HepG2 (cell line): ENCODE measurements at regions not wholly inside any gene's neighbourhood (a gene's known extent, or its start where the extent isn't known, plus 50 kb on each side); places are given as distances from the start of the nearest gene placed in this dataset.

ENCODE experiments used
- ATAC-seq: fragments of 200-7000 bp; cut with Tn5 transposase; 3 replicates; pipeline ENCODE4 v1.9.1; 2020; ENCODE audit warnings: mild to moderate bottlenecking, moderate library complexity
- BruUV-seq: library from RNA; stranded (reverse); fragments of 400-500 nt; replicated peaks from 2 replicates; lab custom pipeline; 2021; lab: Mats Ljungman, UMichigan
- CTCF ChIA-PET: fragments of 300-600 bp; formaldehyde crosslinking; extraction: SDS; loops from one replicate; lab custom pipeline; 2021; ENCODE audit warnings: low total read pairs, inconsistent platforms, low intra/inter-chr PET ratio; lab: Yijun Ruan, JAX
- POLR2A ChIA-PET: fragments of 350-600 bp; sonication (Branson Sonifier 250); formaldehyde crosslinking; loops from one replicate; lab custom pipeline; 2020; ENCODE audit warnings: antibody characterized with exemption, inconsistent platforms; lab: Yijun Ruan, JAX
- DNase-seq: peaks from one replicate; pipeline ENCODE4 v3.0.0-alpha.2; 2015; ENCODE audit warnings: low spot score
- FAIRE-seq: peaks from 3 replicates; lab custom pipeline; 2011; peaks lifted over from hg19 to GRCh38; lab: Jason Lieb, UNC
- H2AFZ ChIP-seq: one replicate; pipeline ENCODE4 v1.6.1; 2011; ENCODE audit warnings: low read length, inconsistent platforms
- H3K27ac ChIP-seq: fragments of 300-600 bp; 3 replicates; pipeline ENCODE4 v1.8.0; 2011; ENCODE audit warnings: mixed run types, mild to moderate bottlenecking, mixed read lengths, low read length, inconsistent platforms; ENCODE audit not compliant: insufficient read depth; ENCODE audit errors: extremely low read length
- H3K27me3 ChIP-seq, 2 experiments: fragments of 200-600 bp in 1 of 2; 2 replicates in 1 of 2; 3 replicates in 1 of 2; pipeline versions ENCODE4 v1.6.0 to v1.8.0; 2011; ENCODE audit warnings: low read length in 2 of 2, mild to moderate bottlenecking in 2 of 2, moderate library complexity in 2 of 2, inconsistent platforms in 1 of 2; ENCODE audit not compliant: insufficient read depth in 2 of 2, control insufficient read depth in 1 of 2
- H3K36me3 ChIP-seq, 2 experiments: fragments of 200-600 bp in 1 of 2; replicated peaks in 1 of 2; 2 replicates in 1 of 2; 3 replicates in 1 of 2; pipeline versions ENCODE4 v1.5.1 to v1.8.0; 2011; ENCODE audit warnings: low read length in 2 of 2, inconsistent platforms in 1 of 2; ENCODE audit not compliant: insufficient read depth in 2 of 2, control insufficient read depth in 1 of 2
- H3K4me1 ChIP-seq: 2 replicates; pipeline ENCODE4 v1.5.1; 2012; ENCODE audit warnings: low read length, inconsistent platforms; ENCODE audit not compliant: insufficient read depth
- H3K4me2 ChIP-seq: 2 replicates; pipeline ENCODE4 v1.6.0; 2011; ENCODE audit warnings: low read depth, low read length, inconsistent platforms
- H3K4me3 ChIP-seq, 3 experiments: fragments of 200-600 bp in 1 of 3; sonication (generic), shearing (Covaris generic) in 1 of 3; replicated peaks in 1 of 3; 2 replicates each; pipeline ENCODE4 v1.5.1; 2011 to 2016; ENCODE audit warnings: low read length in 3 of 3, inconsistent platforms in 2 of 3, low read depth in 2 of 3, mild to moderate bottlenecking in 2 of 3, control low read depth in 1 of 3, mixed read lengths in 1 of 3; ENCODE audit not compliant: insufficient read depth in 1 of 3
- H3K79me2 ChIP-seq: one replicate; pipeline ENCODE4 v1.6.1; 2011; ENCODE audit warnings: low read length, inconsistent platforms; ENCODE audit not compliant: insufficient read depth
- H3K9ac ChIP-seq: 2 replicates; pipeline ENCODE4 v1.6.0; 2011; ENCODE audit warnings: mild to moderate bottlenecking, low read depth, low read length, inconsistent platforms; ENCODE audit not compliant: insufficient read depth
- H3K9me3 ChIP-seq: 2 replicates; pipeline ENCODE4 v1.5.1; 2012; ENCODE audit warnings: mild to moderate bottlenecking, low read length
- H4K20me1 ChIP-seq: 2 replicates; pipeline ENCODE4 v1.6.0; 2011; ENCODE audit warnings: inconsistent platforms, mild to moderate bottlenecking, low read length, moderate library complexity; ENCODE audit not compliant: insufficient read depth
- IRF2 ChIP-seq: IDR thresholded peaks from 2 replicates; pipeline ENCODE4 v1.6.1; 2018; ENCODE audit warnings: missing genetic modification reagents, missing compliant biosample characterization
- KDM4B ChIP-seq: sonication (generic); formaldehyde crosslinking; IDR thresholded peaks from 2 replicates; pipeline ENCODE4 v1.4.0; 2020; ENCODE audit warnings: missing genetic modification reagents
- MAFF ChIP-seq: IDR thresholded peaks from 2 replicates; pipeline ENCODE4 v1.6.1; 2011; ENCODE audit warnings: low read depth, low read length, improper control_type of control experiment
- MAFK ChIP-seq, 2 experiments: IDR thresholded peaks in 1 of 2; conservative IDR thresholded peaks in 1 of 2; 2 replicates each; pipeline ENCODE4 v1.6.1; 2011; ENCODE audit warnings: improper control_type of control experiment in 2 of 2, low read length in 2 of 2
- NFATC3 ChIP-seq: sonication (generic); formaldehyde crosslinking; IDR thresholded peaks from 2 replicates; pipeline ENCODE4 v1.5.1; 2020; ENCODE audit warnings: mild to moderate bottlenecking, missing genetic modification reagents
- NFE2 ChIP-seq: sonication (generic); formaldehyde crosslinking; IDR thresholded peaks from 2 replicates; pipeline ENCODE4 v1.4.0; 2020; ENCODE audit warnings: missing genetic modification reagents
- NFE2L1 ChIP-seq: sonication (generic); formaldehyde crosslinking; IDR thresholded peaks from 2 replicates; pipeline ENCODE4 v1.4.0; 2020; ENCODE audit warnings: missing genetic modification reagents, mild to moderate bottlenecking, borderline replicate concordance
- RBAK ChIP-seq: sonication (generic); formaldehyde crosslinking; IDR thresholded peaks from 2 replicates; pipeline ENCODE4 v1.5.1; 2020; ENCODE audit warnings: mild to moderate bottlenecking, missing genetic modification reagents
- TEAD2 ChIP-seq: sonication (generic); formaldehyde crosslinking; IDR thresholded peaks from 2 replicates; pipeline ENCODE4 v1.9.0; 2021; ENCODE audit warnings: missing genetic modification reagents
- ZBTB20 ChIP-seq: sonication (generic); formaldehyde crosslinking; IDR thresholded peaks from 2 replicates; pipeline ENCODE4 v1.8.1; 2023; ENCODE audit warnings: missing genetic modification reagents, low read depth, mild to moderate bottlenecking, borderline replicate concordance
- ZNF782 ChIP-seq: sonication (generic); formaldehyde crosslinking; IDR thresholded peaks from 2 replicates; pipeline ENCODE4 v1.4.0; 2020; ENCODE audit warnings: missing genetic modification reagents, mild to moderate bottlenecking, borderline replicate concordance
- ZNF879 ChIP-seq: sonication (generic); formaldehyde crosslinking; IDR thresholded peaks from 2 replicates; pipeline ENCODE4 v1.8.1; 2023; ENCODE audit warnings: missing genetic modification reagents
- ZSCAN22 ChIP-seq: sonication (generic); formaldehyde crosslinking; IDR thresholded peaks from 2 replicates; pipeline ENCODE4 v1.4.0; 2020; ENCODE audit warnings: mild to moderate bottlenecking, missing genetic modification reagents
- WGBS: methylation state at CpG from one replicate; pipeline ENCODE4 v1.1.6; 2017; ENCODE audit warnings: low lambda C conversion rate; 5-methylcytosine and 5-hydroxymethylcytosine counted together
- in situ Hi-C: cut with HindIII; loops from 2 replicates; pipeline ENCODE4 v1.10.0; 2017; ENCODE audit warnings: low pct_unique_long_range_greater_than_20kb; ENCODE audit not compliant: extremely low pct_ligation_motif_present
- intact Hi-C: fragments of 100-400 bp; cut with micrococcal nuclease; formaldehyde crosslinking; loops from one replicate; pipeline ENCODE4 v1.10.0; 2022; ENCODE audit not compliant: unreplicated experiment

- ChIA-PET POLR2A (no interaction called here), CTCF (no interaction called here)
- Histone ChIP-seq H2AFZ (no peak overlapping the region), H3K36me3 (no peaks in the 10 kb centered on the region), H3K9ac (no peak overlapping the region), H3K4me3 (no peak overlapping the region), H3K4me2 (no peak overlapping the region), H3K27me3 (peaks cover 0 to 5% of the 10 kb centered on the region in 2 experiments; a peak in 1 of 5 replicates), H3K4me1 (no peaks in the 10 kb centered on the region), H4K20me1 (no peaks in the 10 kb centered on the region), H3K9me3 (no peaks in the 10 kb centered on the region), H3K79me2 (no peaks in the 10 kb centered on the region), H3K27ac (no peak overlapping the region)
- intact Hi-C loops (no loop called here), in situ Hi-C loops (no loop called here)
- no peak for TF ChIP-seq ZSCAN22 (CRISPR knock-in tag)
- peak; percentile 71 for TF ChIP-seq MAFF
- TF ChIP-seq MAFK (conservative IDR thresholded peaks at IDR 0.05 in 1 of 2, IDR thresholded peaks at IDR 0.05 in 1 of 2; ENCODE audit: low read length in 2 of 2), result peak; percentile 62 to 66
- no peak for TF ChIP-seq ZBTB20 (CRISPR knock-in tag)
- TF ChIP-seq NFE2, result no peak
- TF ChIP-seq ZNF879 (CRISPR knock-in tag), result no peak
- TF ChIP-seq IRF2 (CRISPR knock-in tag), result no peak
- DNase-seq (no peak), FAIRE-seq (no peak), ATAC-seq (no peak)
- 1% methylated on average over 4 of the region's 4 CpGs for WGBS
- BruUV-seq, result no TSS peak
These were observed 69.7 kb downstream of the TMEM200C start for GRCh38 chr18:5825663-5826062.

DNA sequence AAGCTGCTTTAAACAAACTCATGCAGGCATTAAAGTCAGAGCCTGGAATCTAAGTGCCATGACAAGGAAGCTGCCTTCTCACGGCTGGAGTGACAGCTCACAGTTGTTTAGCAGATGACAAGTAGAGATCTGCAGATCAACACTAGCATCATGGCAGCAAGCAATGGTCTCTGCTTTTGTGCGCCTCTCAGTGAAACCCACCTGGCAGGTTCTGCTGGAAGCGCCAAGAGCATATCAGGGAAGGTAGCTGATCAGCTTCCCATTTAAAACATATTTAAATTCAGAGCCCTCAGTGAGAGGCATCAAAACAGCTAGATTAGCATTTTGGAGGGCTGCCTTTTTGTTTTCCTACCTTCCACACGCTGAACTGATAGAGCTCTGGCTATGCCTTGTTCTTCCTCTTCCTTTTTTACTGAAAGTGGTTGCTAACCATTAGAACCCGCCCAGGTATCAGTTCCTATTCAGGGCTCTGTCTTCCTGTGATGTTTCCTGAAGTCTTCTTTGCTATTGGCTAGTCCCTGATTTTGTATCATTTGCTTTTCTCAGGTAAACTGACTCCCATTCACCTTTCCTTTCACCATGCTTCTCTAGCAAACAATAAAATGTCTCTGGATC lies 70.8 kb downstream of the TMEM200C start:
- CTCF ChIA-PET, result no interaction called here
- H3K79me2 ChIP-seq, result no peaks in the 10 kb centered on the region
- H3K4me2 ChIP-seq, result no peak overlapping the region
- intact Hi-C loops, result no loop called here
- H3K36me3 ChIP-seq, result no peaks in the 10 kb centered on the region
- in situ Hi-C loops, result no loop called here
- WGBS, result 3% methylated on average over 5 of the region's 5 CpGs
- no TSS peak for BruUV-seq
- FAIRE-seq (no peak), ATAC-seq (no peak), DNase-seq (no peak)
- H3K27ac ChIP-seq, result no peak overlapping the region
- no peaks in the 10 kb centered on the region for H3K4me1 ChIP-seq
- no peaks in the 10 kb centered on the region for H4K20me1 ChIP-seq
- POLR2A ChIA-PET, result no interaction called here
- no peak overlapping the region for H3K4me3 ChIP-seq
- H3K27me3 ChIP-seq, result peaks cover 0 to 5% of the 10 kb centered on the region in 2 experiments; a peak in 1 of 5 replicates
- TF ChIP-seq RBAK (CRISPR knock-in tag) (no peak), NFE2L1 (no peak), NFATC3 (no peak), KDM4B (CRISPR knock-in tag) (no peak), ZNF782 (CRISPR knock-in tag) (no peak), TEAD2 (no peak)
- no peak overlapping the region for H2AFZ ChIP-seq
- H3K9me3 ChIP-seq, result no peaks in the 10 kb centered on the region
- H3K9ac ChIP-seq, result no peak overlapping the region
